ENCODE measurements at regions not wholly inside any gene's neighbourhood (a gene's known extent, or its start where the extent isn't known, plus 50 kb on each side); places are given as distances from the start of the nearest gene placed in this dataset.

DNA sequence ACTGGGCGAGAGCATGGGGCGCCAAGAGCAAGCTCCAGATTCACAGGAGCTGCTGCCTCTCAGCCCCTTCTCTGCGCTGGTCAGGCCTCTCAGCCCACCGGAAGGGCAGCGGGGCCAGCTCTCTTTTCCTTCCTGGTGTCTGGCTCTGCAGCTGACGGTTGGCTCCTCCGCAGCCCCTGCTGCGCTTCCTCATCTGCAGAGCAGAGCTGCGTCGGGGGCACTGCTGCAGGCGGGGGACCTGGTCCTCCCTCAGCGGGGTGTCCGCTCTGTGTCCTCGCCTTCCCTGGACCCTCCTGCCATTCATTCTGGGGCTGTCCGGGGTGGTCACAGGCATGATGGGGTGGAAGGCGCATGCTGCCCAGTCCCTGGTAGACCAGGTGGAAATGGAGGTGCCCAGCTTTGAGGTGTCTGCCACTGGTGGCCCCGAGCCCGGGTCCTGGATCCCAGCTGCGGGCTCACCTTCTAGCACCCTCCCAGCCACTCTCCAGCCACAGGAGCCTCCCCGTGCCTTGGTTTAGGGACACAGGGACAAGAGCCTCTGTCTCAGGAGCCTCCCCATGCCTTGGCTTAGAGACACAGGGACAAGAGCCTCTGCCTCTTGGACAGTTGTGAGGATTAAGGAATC, 84.8 kb downstream of the IRF8 start:
- H3K9me3 ChIP-seq, result no peaks in the 10 kb centered on the region
- peak; percentile 57 for DNase-seq
- intact Hi-C loops (cut with DNase I), result no loop called here
- TF ChIP-seq POLR2AphosphoS5 (IDR thresholded peaks at IDR 0.05), result no peak
- no peak for TF ChIP-seq EP300 (IDR thresholded peaks at IDR 0.05)
- TF ChIP-seq, protein P1, sequence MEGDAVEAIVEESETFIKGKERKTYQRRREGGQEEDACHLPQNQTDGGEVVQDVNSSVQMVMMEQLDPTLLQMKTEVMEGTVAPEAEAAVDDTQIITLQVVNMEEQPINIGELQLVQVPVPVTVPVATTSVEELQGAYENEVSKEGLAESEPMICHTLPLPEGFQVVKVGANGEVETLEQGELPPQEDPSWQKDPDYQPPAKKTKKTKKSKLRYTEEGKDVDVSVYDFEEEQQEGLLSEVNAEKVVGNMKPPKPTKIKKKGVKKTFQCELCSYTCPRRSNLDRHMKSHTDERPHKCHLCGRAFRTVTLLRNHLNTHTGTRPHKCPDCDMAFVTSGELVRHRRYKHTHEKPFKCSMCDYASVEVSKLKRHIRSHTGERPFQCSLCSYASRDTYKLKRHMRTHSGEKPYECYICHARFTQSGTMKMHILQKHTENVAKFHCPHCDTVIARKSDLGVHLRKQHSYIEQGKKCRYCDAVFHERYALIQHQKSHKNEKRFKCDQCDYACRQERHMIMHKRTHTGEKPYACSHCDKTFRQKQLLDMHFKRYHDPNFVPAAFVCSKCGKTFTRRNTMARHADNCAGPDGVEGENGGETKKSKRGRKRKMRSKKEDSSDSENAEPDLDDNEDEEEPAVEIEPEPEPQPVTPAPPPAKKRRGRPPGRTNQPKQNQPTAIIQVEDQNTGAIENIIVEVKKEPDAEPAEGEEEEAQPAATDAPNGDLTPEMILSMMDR (IDR thresholded peaks at IDR 0.05), result no peak
- no peak for TF ChIP-seq POLR2A (IDR thresholded peaks at IDR 0.05)
- peaks cover 0 to 6% (median 2%) of the 10 kb centered on the region in 4 donors for H3K4me1 ChIP-seq
- no peak overlapping the region for H3K27ac ChIP-seq
- WGBS, 2 donors, result 72 to 85% methylated on average over 20 of the region's 20 CpGs
- peaks cover 0 to 43% (median 5%) of the 10 kb centered on the region in 3 donors for H3K27me3 ChIP-seq
- no peak overlapping the region for H3K4me3 ChIP-seq
- no peaks in the 10 kb centered on the region for H3K36me3 ChIP-seq

DNA sequence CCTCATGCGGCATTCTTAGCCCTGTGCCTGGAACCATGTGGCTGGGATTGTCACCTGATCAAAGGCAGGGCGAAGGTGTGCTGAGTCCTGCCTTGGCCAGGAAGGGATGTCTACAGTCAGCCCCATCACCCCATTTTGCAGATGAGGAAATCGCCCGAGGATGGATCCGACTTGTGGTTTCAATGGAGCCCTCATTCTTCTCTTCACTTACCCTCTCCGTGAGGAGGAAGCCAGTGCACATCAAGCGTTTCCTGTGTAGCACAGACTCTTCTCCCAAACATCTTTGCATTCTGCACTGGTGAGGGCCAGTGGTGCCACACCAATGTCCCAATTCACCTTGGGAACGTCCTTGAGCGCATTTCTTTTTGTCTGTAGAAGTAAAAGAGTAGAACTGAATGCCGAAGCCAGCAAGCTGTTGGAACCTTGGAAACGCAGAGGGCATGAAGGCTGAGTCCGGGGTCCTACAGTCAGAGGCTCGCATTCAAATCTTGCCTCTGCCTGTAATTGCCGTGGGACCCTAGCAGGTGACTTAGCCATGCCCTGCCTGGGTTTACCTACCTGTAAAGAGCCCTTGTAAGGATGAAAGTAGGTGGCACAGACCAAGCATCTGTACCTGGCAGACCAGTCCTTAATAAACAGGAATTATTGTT, 85.4 kb downstream of the IRF8 start:
- Histone ChIP-seq H3K4me3 (no peak overlapping the region), H3K27me3 (peaks cover 0 to 45% (median 7%) of the 10 kb centered on the region in 3 donors), H3K9me3 (no peaks in the 10 kb centered on the region), H3K27ac (no peak overlapping the region), H3K36me3 (no peaks in the 10 kb centered on the region), H3K4me1 (peaks cover 0 to 6% (median 2%) of the 10 kb centered on the region in 4 donors)
- intact Hi-C loops (cut with DNase I), result no loop called here
- TF ChIP-seq EP300 (IDR thresholded peaks at IDR 0.05) (no peak), POLR2AphosphoS5 (IDR thresholded peaks at IDR 0.05) (no peak), POLR2A (IDR thresholded peaks at IDR 0.05) (no peak)
- TF ChIP-seq, protein P1 (IDR thresholded peaks at IDR 0.05), result no peak
- DNase-seq, result peak; percentile 42
- 76 to 90% methylated on average over 14 of the region's 14 CpGs for WGBS, 2 donors

DNA sequence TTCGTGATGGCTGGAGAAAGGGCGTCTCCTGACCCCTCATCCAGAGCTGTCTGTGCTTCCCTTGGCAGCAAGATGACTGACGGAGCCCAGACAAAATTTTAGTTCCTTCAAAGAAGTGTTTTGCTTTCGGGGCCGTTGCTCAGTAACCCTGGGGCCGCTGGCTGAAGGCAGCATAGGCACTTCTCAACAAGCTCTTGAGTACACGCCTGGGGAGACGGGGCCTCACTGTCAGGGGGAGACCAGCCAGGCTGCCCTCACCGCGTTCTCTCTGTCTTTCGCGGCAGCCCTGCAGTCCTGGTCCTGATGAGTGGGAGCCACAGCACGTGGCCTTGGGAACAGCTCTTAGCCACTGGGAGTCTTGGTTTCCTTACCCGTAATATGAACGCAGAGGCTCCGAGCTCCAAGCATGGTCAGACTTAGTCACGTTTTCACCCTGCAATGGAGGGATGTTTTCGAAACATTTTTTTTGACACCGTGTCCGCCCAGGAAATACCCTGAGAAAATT, 86.0 kb downstream of the IRF8 start:
- H3K4me3 ChIP-seq, result no peak overlapping the region
- no peak for TF ChIP-seq POLR2A (IDR thresholded peaks at IDR 0.05)
- TF ChIP-seq POLR2AphosphoS5 (IDR thresholded peaks at IDR 0.05), result no peak
- TF ChIP-seq EP300 (IDR thresholded peaks at IDR 0.05), result no peak
- TF ChIP-seq, protein P1 (IDR thresholded peaks at IDR 0.05), result no peak
- H3K9me3 ChIP-seq, result no peaks in the 10 kb centered on the region
- intact Hi-C loops (cut with DNase I), result no loop called here
- no peak overlapping the region for H3K27ac ChIP-seq
- peaks cover 0 to 6% (median 2%) of the 10 kb centered on the region in 4 donors for H3K4me1 ChIP-seq
- peaks cover 0 to 46% (median 7%) of the 10 kb centered on the region in 3 donors for H3K27me3 ChIP-seq
- 10 to 39% methylated on average over 20 of the region's 20 CpGs for WGBS, 2 donors
- peak; percentile 62 for DNase-seq
- H3K36me3 ChIP-seq, result no peaks in the 10 kb centered on the region

DNA sequence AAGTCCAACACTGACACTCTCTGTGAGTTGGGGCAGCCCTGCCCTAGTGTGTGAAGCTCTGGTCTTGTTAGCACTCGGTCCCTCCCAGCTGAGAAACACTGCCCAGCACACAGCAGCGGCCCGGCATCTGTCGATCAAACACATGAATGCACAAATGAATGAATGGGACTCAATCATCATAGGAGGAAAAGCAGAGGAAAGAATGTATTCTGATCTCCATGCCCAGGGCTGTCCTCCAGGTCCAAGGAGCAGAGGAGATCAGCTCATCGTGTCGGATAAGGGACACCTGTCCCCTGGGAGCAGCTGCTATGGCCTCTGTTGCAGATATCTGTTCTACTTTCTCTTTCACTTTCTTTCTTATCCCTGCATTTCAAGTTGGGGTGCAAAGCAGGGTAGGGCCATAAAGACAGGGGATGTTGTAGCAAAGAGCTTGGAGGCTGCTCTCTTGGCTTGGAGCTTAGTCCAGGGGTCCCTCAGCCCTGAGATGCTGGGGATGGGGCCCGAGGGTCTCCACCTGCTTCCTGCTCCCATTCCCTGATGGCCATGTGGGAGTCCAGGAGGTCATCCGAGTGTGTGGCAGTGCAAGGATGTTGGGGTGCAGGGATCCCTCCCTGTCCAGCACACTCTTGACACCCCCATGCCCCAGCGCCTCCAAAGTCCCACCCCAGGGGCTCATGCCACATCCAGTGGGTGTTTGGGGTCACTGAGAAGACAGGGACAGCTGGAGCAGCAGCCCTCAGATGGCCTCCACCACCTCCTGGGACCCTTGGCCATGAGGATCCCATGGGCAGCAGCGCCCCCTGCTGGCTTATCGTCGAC, 88.2 kb downstream of the IRF8 start:
- H3K36me3 ChIP-seq, result no peaks in the 10 kb centered on the region
- peak; percentile 64 for DNase-seq
- H3K27ac ChIP-seq, result peak overlapping the region in 1 of 4 donors; percentile 12
- no peaks in the 10 kb centered on the region for H3K9me3 ChIP-seq
- H3K4me3 ChIP-seq, result peak overlapping the region in 1 of 4 donors; percentile 1
- TF ChIP-seq, protein P1 (IDR thresholded peaks at IDR 0.05), result peak in 2 of 4 experiments; percentile 5 to 70
- TF ChIP-seq POLR2A (IDR thresholded peaks at IDR 0.05), result no peak
- 20 to 48% methylated on average over 11 to 12 of the region's 12 CpGs for WGBS, 2 donors
- peaks cover 0 to 43% (median 7%) of the 10 kb centered on the region in 3 donors for H3K27me3 ChIP-seq
- peaks cover 0 to 6% (median 2%) of the 10 kb centered on the region in 4 donors for H3K4me1 ChIP-seq
- intact Hi-C loops (cut with DNase I), result no loop called here

All from sigmoid colon (tissue), 6 donors.